ENCODE measurements at regions not wholly inside any gene's neighbourhood (a gene's known extent, or its start where the extent isn't known, plus 50 kb on each side); places are given as distances from the start of the nearest gene placed in this dataset.

GRCh38 chrX:45788941-45789348 is 588.3 kb upstream of the DIPK2B start:
- peak overlapping the region; percentile 86 for H2AK9ac ChIP-seq (replicated peaks; ENCODE audit: low read depth, low read length, poor library complexity)
- WGBS, 2 experiments (ENCODE audit: extremely low coverage in 2 of 2, insufficient read length in 1 of 2), result 36% methylated on average over 7 of the region's 8 CpGs; no CpG with 5 or more reads in 1 of the 2 experiments

More at GRCh38 chrX:45788941-45789348, 588.3 kb upstream of the DIPK2B start:
- H3K9ac ChIP-seq (ENCODE audit: low read depth, low read length), result no peak overlapping the region
- H3K27me3 ChIP-seq (ENCODE audit: control insufficient read depth, insufficient read depth, low read length), result peaks cover 2% of the 10 kb centered on the region
- no peak overlapping the region; the same call in none of the 2 replicates for H2AK5ac ChIP-seq (ENCODE audit: low read depth, low read length)
- peak overlapping the region in 1 of 2 experiments; percentile 55; a peak in 1 of 4 replicates for H4K8ac ChIP-seq (ENCODE audit: low read depth in 2 of 2, low read length in 2 of 2)
- H3K9me1 ChIP-seq (ENCODE audit: insufficient read depth, low read length), result peaks cover 4% of the 10 kb centered on the region
- peak overlapping the region; percentile 66 for H2AFZ ChIP-seq (replicated peaks; ENCODE audit: low read length, poor library complexity)
- H2BK120ac ChIP-seq (ENCODE audit: low read depth, low read length), result peak overlapping the region; percentile 78
- H2BK20ac ChIP-seq (ENCODE audit: low read depth, low read length), result peak overlapping the region; percentile 54
- H4K20me1 ChIP-seq (ENCODE audit: insufficient read depth, low read length), result no peaks in the 10 kb centered on the region
- peak overlapping the region; percentile 10 for H3K4me2 ChIP-seq (ENCODE audit: low read depth, low read length)
- H3K18ac ChIP-seq (ENCODE audit: low read depth, low read length), result 0 out of 2 replicates have a peak overlapping the region, but pooled peaks have one; percentile 2
- 0 out of 2 replicates have a peak, but pooled peaks cover 2% of the 10 kb centered on the region for H3K9me3 ChIP-seq (ENCODE audit: control insufficient read depth, insufficient read depth, low read length)
- H2BK5ac ChIP-seq (ENCODE audit: low read depth, low read length, poor library complexity, severe bottlenecking), result peak overlapping the region; percentile 50
- ChIA-PET CTCF (no interaction called here), POLR2A (ENCODE audit: unreplicated experiment) (interaction anchor here (0.6 kb wide), 1 partner anchor 60 kb away, joined by 5 read pairs; no protein-coding TSS in a partner anchor)
- dilution Hi-C loops (cut with HindIII; ENCODE audit: low sequenced_read_pairs, unreplicated experiment), result no loop called here
- in situ Hi-C loops (cut with MboI; ENCODE audit: low sequenced_read_pairs), result no loop called here
- TF ChIP-seq CHD1 (IDR thresholded peaks at IDR 0.05; ENCODE audit: low read depth, low read length) (no peak), MAZ (IDR thresholded peaks at IDR 0.05; ENCODE audit: borderline replicate concordance, low read depth, low read length) (no peak), POLR2A (IDR thresholded peaks at IDR 0.05; ENCODE audit: low read depth, low read length) (no peak), BHLHE40 (IDR thresholded peaks at IDR 0.05; ENCODE audit: low read depth, low read length) (peak; percentile 16; the same call in 1 of the 2 replicates), MXI1 (IDR thresholded peaks at IDR 0.05; ENCODE audit: borderline replicate concordance, low read depth, low read length) (peak; percentile 19; the same call in 1 of the 2 replicates)
- TF ChIP-seq, protein P1, sequence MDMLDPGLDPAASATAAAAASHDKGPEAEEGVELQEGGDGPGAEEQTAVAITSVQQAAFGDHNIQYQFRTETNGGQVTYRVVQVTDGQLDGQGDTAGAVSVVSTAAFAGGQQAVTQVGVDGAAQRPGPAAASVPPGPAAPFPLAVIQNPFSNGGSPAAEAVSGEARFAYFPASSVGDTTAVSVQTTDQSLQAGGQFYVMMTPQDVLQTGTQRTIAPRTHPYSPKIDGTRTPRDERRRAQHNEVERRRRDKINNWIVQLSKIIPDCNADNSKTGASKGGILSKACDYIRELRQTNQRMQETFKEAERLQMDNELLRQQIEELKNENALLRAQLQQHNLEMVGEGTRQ (IDR thresholded peaks at IDR 0.05; ENCODE audit: low read depth, low read length), result peak; percentile 54; the same call in 1 of the 2 replicates
- H3K14ac ChIP-seq (replicated peaks; ENCODE audit: low read depth, low read length), result peak overlapping the region; percentile 43
- peak overlapping the region; percentile 76 for H3K4ac ChIP-seq (ENCODE audit: low read depth, low read length)
- H3K79me1 ChIP-seq (ENCODE audit: low read depth in 1 of 2, low read length in 2 of 2), result peaks cover 2 to 26% of the 10 kb centered on the region in 2 experiments; a peak in 2 of 4 replicates
- peak overlapping the region; percentile 77; the same call in 1 of the 2 replicates for H3K23ac ChIP-seq (ENCODE audit: low read depth, low read length)
- H3K27ac ChIP-seq (ENCODE audit: insufficient read depth, low read length), result peak overlapping the region; percentile 64; the same call in 1 of the 2 replicates
- peaks cover 9% of the 10 kb centered on the region for H3K4me1 ChIP-seq (ENCODE audit: control insufficient read depth, insufficient read depth, low read length)
- peak; percentile 35 for ATAC-seq (ENCODE audit: low read depth)
- BruUV-seq (replicated peaks), result no TSS peak
- H2BK15ac ChIP-seq (ENCODE audit: low read depth, low read length), result peak overlapping the region; percentile 43; the same call in 1 of the 3 replicates
- H3K56ac ChIP-seq (ENCODE audit: extremely low read depth, insufficient read depth, low read length), result no peak overlapping the region
- 0 out of 2 replicates have a peak overlapping the region, but pooled peaks have one; percentile 55 for H4K5ac ChIP-seq (ENCODE audit: low read depth, low read length)
- no peak overlapping the region for H3K4me3 ChIP-seq (ENCODE audit: insufficient read depth, low read depth, low read length)
- no peaks in the 10 kb centered on the region; the same call in 1 of the 2 replicates for H3K36me3 ChIP-seq (ENCODE audit: control insufficient read depth, insufficient read depth, low read length)
- peak overlapping the region; percentile 50; the same call in 1 of the 2 replicates for H4K91ac ChIP-seq (ENCODE audit: insufficient read depth, low read depth, low read length)
- DNase-seq, result peak; percentile 52
- intact Hi-C loops (cut with micrococcal nuclease), result no loop called here

Measured in IMR-90 (cell line).